Mesothelial cell of epicardium (in vitro differentiated cells): ENCODE measurements at regions not wholly inside any gene's neighbourhood (a gene's known extent, or its start where the extent isn't known, plus 50 kb on each side); places are given as distances from the start of the nearest gene placed in this dataset.

Experiments used
- DNase-seq, 2 experiments: peaks; one replicate each; pipeline ENCODE4 v3.0.0; 2021; ENCODE audit warnings: low spot score in 2 of 2; ENCODE audit not compliant: unreplicated experiment in 2 of 2
- H3K27ac Mint-ChIP-seq: 2 replicates; pipeline ENCODE4 v1.8.0; 2021; ENCODE audit warnings: mixed read lengths
- H3K27me3 Mint-ChIP-seq: 2 replicates; pipeline ENCODE4 v1.8.0; 2021; ENCODE audit warnings: low read depth, mixed read lengths
- H3K36me3 Mint-ChIP-seq: 2 replicates; pipeline ENCODE4 v1.8.0; 2021; ENCODE audit warnings: mixed read lengths
- H3K4me1 Mint-ChIP-seq: 2 replicates; pipeline ENCODE4 v1.8.0; 2021; ENCODE audit warnings: mixed read lengths
- H3K4me3 Mint-ChIP-seq: 2 replicates; pipeline ENCODE4 v1.8.0; 2021; ENCODE audit warnings: mild to moderate bottlenecking, moderate library complexity, mixed read lengths
- H3K9me3 Mint-ChIP-seq: 2 replicates; pipeline ENCODE4 v1.8.0; 2021; ENCODE audit warnings: mixed read lengths
- TF ChIP-seq, protein P1 (sequence below): fragments of 200-600 bp; sonication (generic); IDR thresholded peaks from one replicate; pipeline ENCODE4 v1.5.0; 2021; ENCODE audit warnings: antibody characterized with exemption; ENCODE audit not compliant: unreplicated experiment

- H3K9me3 Mint-ChIP-seq = no peaks in the 10 kb centered on the region
- no peaks in the 10 kb centered on the region for H3K4me1 Mint-ChIP-seq
- peaks cover 62% of the 10 kb centered on the region for H3K27me3 Mint-ChIP-seq
- TF ChIP-seq, protein P1, sequence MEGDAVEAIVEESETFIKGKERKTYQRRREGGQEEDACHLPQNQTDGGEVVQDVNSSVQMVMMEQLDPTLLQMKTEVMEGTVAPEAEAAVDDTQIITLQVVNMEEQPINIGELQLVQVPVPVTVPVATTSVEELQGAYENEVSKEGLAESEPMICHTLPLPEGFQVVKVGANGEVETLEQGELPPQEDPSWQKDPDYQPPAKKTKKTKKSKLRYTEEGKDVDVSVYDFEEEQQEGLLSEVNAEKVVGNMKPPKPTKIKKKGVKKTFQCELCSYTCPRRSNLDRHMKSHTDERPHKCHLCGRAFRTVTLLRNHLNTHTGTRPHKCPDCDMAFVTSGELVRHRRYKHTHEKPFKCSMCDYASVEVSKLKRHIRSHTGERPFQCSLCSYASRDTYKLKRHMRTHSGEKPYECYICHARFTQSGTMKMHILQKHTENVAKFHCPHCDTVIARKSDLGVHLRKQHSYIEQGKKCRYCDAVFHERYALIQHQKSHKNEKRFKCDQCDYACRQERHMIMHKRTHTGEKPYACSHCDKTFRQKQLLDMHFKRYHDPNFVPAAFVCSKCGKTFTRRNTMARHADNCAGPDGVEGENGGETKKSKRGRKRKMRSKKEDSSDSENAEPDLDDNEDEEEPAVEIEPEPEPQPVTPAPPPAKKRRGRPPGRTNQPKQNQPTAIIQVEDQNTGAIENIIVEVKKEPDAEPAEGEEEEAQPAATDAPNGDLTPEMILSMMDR = no peak
- H3K27ac Mint-ChIP-seq = no peak overlapping the region
- DNase-seq = no peak
- H3K4me3 Mint-ChIP-seq = no peak overlapping the region
- H3K36me3 Mint-ChIP-seq = no peaks in the 10 kb centered on the region
These were observed 114.5 kb downstream of the TMEM18 start for GRCh38 chr2:562391-563364.

DNA sequence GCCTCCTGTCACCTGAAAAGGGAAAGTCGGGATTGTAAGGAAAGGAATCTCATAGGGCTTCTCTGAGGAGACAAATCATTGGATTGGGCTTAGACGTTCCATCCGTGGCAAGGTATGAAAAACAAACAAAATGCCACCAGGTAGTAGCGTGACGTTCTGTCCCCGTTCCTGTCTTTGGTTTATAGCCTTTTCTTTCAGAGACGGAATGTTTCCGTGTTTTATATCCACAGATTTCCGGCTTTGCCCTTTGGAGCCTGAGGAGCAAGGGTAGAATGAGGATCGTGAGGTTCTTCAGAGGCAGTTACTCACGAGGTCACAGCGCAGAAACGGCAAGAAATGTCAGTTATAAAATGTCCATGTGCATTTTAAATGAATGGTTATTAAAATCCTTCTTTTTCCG is 118.3 kb downstream of the TMEM18 start:
- H3K9me3 Mint-ChIP-seq = no peaks in the 10 kb centered on the region
- no peak overlapping the region for H3K27ac Mint-ChIP-seq
- no peak for DNase-seq
- no peak overlapping the region for H3K4me3 Mint-ChIP-seq
- H3K27me3 Mint-ChIP-seq = peaks cover 57% of the 10 kb centered on the region
- TF ChIP-seq, protein P1 = no peak
- no peaks in the 10 kb centered on the region for H3K4me1 Mint-ChIP-seq
- no peaks in the 10 kb centered on the region for H3K36me3 Mint-ChIP-seq

DNA sequence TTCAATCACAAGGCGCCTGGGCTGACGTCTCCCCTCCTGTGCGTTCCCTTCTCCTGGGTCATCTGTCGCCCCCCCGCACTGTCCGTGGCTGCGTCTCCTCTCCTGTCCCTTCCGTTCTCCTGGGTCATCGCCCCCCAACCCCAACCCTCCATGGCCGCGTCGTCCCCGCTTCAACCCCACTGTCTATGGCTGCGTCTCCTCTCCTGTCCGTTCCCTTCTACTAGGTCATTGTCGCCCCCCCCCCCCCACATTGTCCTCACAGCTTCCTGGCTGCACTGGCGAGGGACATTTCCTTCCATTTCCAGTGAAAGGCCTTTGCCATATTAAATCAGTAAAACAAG is 118.9 kb downstream of the TMEM18 start:
- no peak for DNase-seq
- no peaks in the 10 kb centered on the region for H3K9me3 Mint-ChIP-seq
- no peaks in the 10 kb centered on the region for H3K4me1 Mint-ChIP-seq
- H3K27me3 Mint-ChIP-seq = peaks cover 53% of the 10 kb centered on the region
- TF ChIP-seq, protein P1 = no peak
- no peak overlapping the region for H3K4me3 Mint-ChIP-seq
- H3K27ac Mint-ChIP-seq = no peak overlapping the region
- H3K36me3 Mint-ChIP-seq = no peaks in the 10 kb centered on the region

- no peaks in the 10 kb centered on the region for H3K9me3 Mint-ChIP-seq
- DNase-seq = no peak
- TF ChIP-seq, protein P1 = no peak
- no peaks in the 10 kb centered on the region for H3K4me1 Mint-ChIP-seq
- no peak overlapping the region for H3K4me3 Mint-ChIP-seq
- H3K27me3 Mint-ChIP-seq = peaks cover 58% of the 10 kb centered on the region
- no peaks in the 10 kb centered on the region for H3K36me3 Mint-ChIP-seq
- H3K27ac Mint-ChIP-seq = no peak overlapping the region
These were observed 119.4 kb downstream of the TMEM18 start for GRCh38 chr2:557635-558301.

GRCh38 chr2:556485-556884 is 120.7 kb downstream of the TMEM18 start:
- DNase-seq = no peak
- Mint-ChIP-seq H3K27me3 (peaks cover 62% of the 10 kb centered on the region), H3K27ac (no peak overlapping the region), H3K9me3 (no peaks in the 10 kb centered on the region), H3K4me3 (no peak overlapping the region), H3K36me3 (no peaks in the 10 kb centered on the region), H3K4me1 (no peaks in the 10 kb centered on the region)
- TF ChIP-seq, protein P1 = no peak
